Caco-2 (cell line): ENCODE measurements at regions not wholly inside any gene's neighbourhood (a gene's known extent, or its start where the extent isn't known, plus 50 kb on each side); places are given as distances from the start of the nearest gene placed in this dataset.
A peak's percentile ranks its signal among the peaks of the same experiment; 100 is the strongest.

Source experiments
- BruUV-seq: library from RNA; stranded (reverse); fragments of 400-500 nt; replicated peaks from 2 replicates; lab custom pipeline; 2021; lab: Mats Ljungman, UMichigan
- CTCF ChIA-PET: fragments of 300-600 bp; sonication (Branson Sonifier 250); formaldehyde crosslinking; loops from one replicate; lab custom pipeline; 2022; ENCODE audit warnings: antibody characterized with exemption; lab: Charles Lee
- POLR2A ChIA-PET: fragments of 300-600 bp; sonication (Branson Sonifier 250); formaldehyde crosslinking; loops from one replicate; lab custom pipeline; 2022; ENCODE audit warnings: antibody characterized with exemption; lab: Charles Lee
- DNase-seq, 2 experiments: peaks; one replicate each; pipeline versions ENCODE4 v3.0.0 to v3.0.0-alpha.2; 2020 to 2022
- H3K27me3 ChIP-seq: replicated peaks from 2 replicates; pipeline ENCODE4 v1.6.0; 2011; ENCODE audit warnings: low read length; ENCODE audit not compliant: control insufficient read depth, insufficient read depth
- H3K36me3 ChIP-seq: 2 replicates; pipeline ENCODE4 v1.5.1; 2011; ENCODE audit warnings: low read length; ENCODE audit not compliant: control insufficient read depth, insufficient read depth
- H3K4me1 ChIP-seq: fragments of 250-450 bp; sonication (Bioruptor Pico); 2 replicates; pipeline ENCODE4 v1.5.1; 2020; ENCODE audit warnings: mild to moderate bottlenecking
- H3K4me3 ChIP-seq: 2 replicates; pipeline ENCODE4 v1.5.1; 2011; ENCODE audit warnings: low read depth, mild to moderate bottlenecking, control low read depth, low read length
- H3K9me3 ChIP-seq: fragments of 250-450 bp; sonication (Bioruptor Pico); 2 replicates; pipeline ENCODE4 v1.5.1; 2020; ENCODE audit warnings: mild to moderate bottlenecking, moderate library complexity
- H3K27ac Mint-ChIP-seq: one replicate; pipeline ENCODE4 v1.8.0; 2022; ENCODE audit warnings: mixed read lengths; ENCODE audit not compliant: unreplicated experiment
- H3K27me3 Mint-ChIP-seq: one replicate; pipeline ENCODE4 v1.8.0; 2022; ENCODE audit warnings: mixed read lengths; ENCODE audit not compliant: insufficient read depth, unreplicated experiment
- H3K36me3 Mint-ChIP-seq: one replicate; pipeline ENCODE4 v1.8.0; 2022; ENCODE audit warnings: mild to moderate bottlenecking, mixed read lengths; ENCODE audit not compliant: insufficient read depth, unreplicated experiment
- H3K4me1 Mint-ChIP-seq: one replicate; pipeline ENCODE4 v1.8.0; 2022; ENCODE audit warnings: low read depth, mixed read lengths; ENCODE audit not compliant: unreplicated experiment
- H3K4me3 Mint-ChIP-seq: one replicate; pipeline ENCODE4 v1.8.0; 2022; ENCODE audit warnings: mild to moderate bottlenecking, moderate library complexity, mixed read lengths; ENCODE audit not compliant: unreplicated experiment
- H3K9me3 Mint-ChIP-seq: one replicate; pipeline ENCODE4 v1.8.0; 2022; ENCODE audit warnings: mixed read lengths; ENCODE audit not compliant: unreplicated experiment
- CTCF ChIP-seq, 2 experiments: fragments of 200-600 bp in 1 of 2; IDR thresholded peaks; 1 replicate in 1 of 2; 2 replicates in 1 of 2; pipeline versions ENCODE4 v1.5.1 to v1.8.0; 2011 to 2022; ENCODE audit warnings: antibody characterized with exemption in 1 of 2, control low read depth in 1 of 2, inconsistent platforms in 1 of 2, low read depth in 1 of 2, low read length in 1 of 2, mild to moderate bottlenecking in 1 of 2, moderate library complexity in 1 of 2; ENCODE audit not compliant: insufficient read depth in 1 of 2, severe bottlenecking in 1 of 2, unreplicated experiment in 1 of 2
- intact Hi-C: fragments of 100-400 bp; cut with micrococcal nuclease; formaldehyde crosslinking; loops from one replicate; pipeline ENCODE4 v1.10.0; 2022; ENCODE audit not compliant: unreplicated experiment

GRCh38 chr4:135122457-135122856 is 920.9 kb upstream of the PABPC4L start:
- Mint-ChIP-seq H3K4me3 (no peak overlapping the region), H3K4me1 (peaks cover 10% of the 10 kb centered on the region), H3K27ac (no peak overlapping the region), H3K27me3 (no peaks in the 10 kb centered on the region), H3K36me3 (no peaks in the 10 kb centered on the region), H3K9me3 (no peaks in the 10 kb centered on the region)
- no peak for TF ChIP-seq CTCF (IDR thresholded peaks at IDR 0.05; ENCODE audit: insufficient read depth in 1 of 2, low read depth in 1 of 2, low read length in 1 of 2, severe bottlenecking in 1 of 2, unreplicated experiment in 1 of 2)
- no TSS peak for BruUV-seq
- intact Hi-C loops = no loop called here
- Histone ChIP-seq H3K4me3 (no peak overlapping the region), H3K9me3 (no peaks in the 10 kb centered on the region), H3K27me3 (no peaks in the 10 kb centered on the region), H3K4me1 (peaks cover 12% of the 10 kb centered on the region), H3K36me3 (no peaks in the 10 kb centered on the region)
- ChIA-PET CTCF (no interaction called here), POLR2A (no interaction called here)
- DNase-seq = peak; percentile 21 to 35

- H3K4me3 Mint-ChIP-seq = no peak overlapping the region
- CTCF ChIA-PET = no interaction called here
- Histone ChIP-seq H3K36me3 (no peaks in the 10 kb centered on the region), H3K4me3 (no peak overlapping the region), H3K4me1 (peaks cover 12% of the 10 kb centered on the region), H3K27me3 (no peaks in the 10 kb centered on the region), H3K9me3 (no peaks in the 10 kb centered on the region)
- POLR2A ChIA-PET = no interaction called here
- no peak for TF ChIP-seq CTCF (IDR thresholded peaks at IDR 0.05; ENCODE audit: insufficient read depth in 1 of 2, low read depth in 1 of 2, low read length in 1 of 2, severe bottlenecking in 1 of 2, unreplicated experiment in 1 of 2)
- no peak for DNase-seq
- H3K4me1 Mint-ChIP-seq = peaks cover 10% of the 10 kb centered on the region
- no TSS peak for BruUV-seq
- intact Hi-C loops = no loop called here
- no peaks in the 10 kb centered on the region for H3K27me3 Mint-ChIP-seq
- H3K27ac Mint-ChIP-seq = no peak overlapping the region
- no peaks in the 10 kb centered on the region for H3K9me3 Mint-ChIP-seq
- no peaks in the 10 kb centered on the region for H3K36me3 Mint-ChIP-seq
Observed at GRCh38 chr4:135120195-135120594, 918.6 kb upstream of the PABPC4L start.

- no TSS peak for BruUV-seq
- H3K4me3 Mint-ChIP-seq = no peak overlapping the region
- no peak for DNase-seq
- no peaks in the 10 kb centered on the region for H3K9me3 Mint-ChIP-seq
- no peaks in the 10 kb centered on the region for H3K27me3 Mint-ChIP-seq
- intact Hi-C loops = no loop called here
- no peaks in the 10 kb centered on the region for H3K36me3 Mint-ChIP-seq
- Histone ChIP-seq H3K9me3 (peaks cover 6% of the 10 kb centered on the region; the same call in 1 of the 2 replicates), H3K4me3 (no peak overlapping the region), H3K36me3 (no peaks in the 10 kb centered on the region), H3K27me3 (no peaks in the 10 kb centered on the region), H3K4me1 (peaks cover 5% of the 10 kb centered on the region; the same call in 1 of the 2 replicates)
- ChIA-PET CTCF (no interaction called here), POLR2A (no interaction called here)
- H3K27ac Mint-ChIP-seq = no peak overlapping the region
- no peaks in the 10 kb centered on the region for H3K4me1 Mint-ChIP-seq
- no peak for TF ChIP-seq CTCF (IDR thresholded peaks at IDR 0.05; ENCODE audit: insufficient read depth in 1 of 2, low read depth in 1 of 2, low read length in 1 of 2, severe bottlenecking in 1 of 2, unreplicated experiment in 1 of 2)
Observed at GRCh38 chr4:135114079-135114478, 912.5 kb upstream of the PABPC4L start.
